ENCODE measurements at regions not wholly inside any gene's neighbourhood (a gene's known extent, or its start where the extent isn't known, plus 50 kb on each side); places are given as distances from the start of the nearest gene placed in this dataset.

- ATAC-seq, result no peak
- intact Hi-C loops (cut with DNase I), result no loop called here
These were observed 632.3 kb upstream of the SETBP1 start for GRCh38 chr18:44048435-44048834.

GRCh38 chr18:44048846-44049245, 631.8 kb upstream of the SETBP1 start:
- DNase-seq (ENCODE audit: missing footprints) (no peak), ATAC-seq (no peak)

More at GRCh38 chr18:44048435-44048834, 632.3 kb upstream of the SETBP1 start:
- DNase-seq (ENCODE audit: missing footprints), result no peak

GRCh38 chr18:44051026-44051425, 629.7 kb upstream of the SETBP1 start:
- intact Hi-C loops (cut with DNase I), result no loop called here
- no peak for ATAC-seq
- no peak for DNase-seq (ENCODE audit: missing footprints)

More at GRCh38 chr18:44048846-44049245, 631.8 kb upstream of the SETBP1 start:
- intact Hi-C loops (cut with DNase I), result no loop called here

DNA sequence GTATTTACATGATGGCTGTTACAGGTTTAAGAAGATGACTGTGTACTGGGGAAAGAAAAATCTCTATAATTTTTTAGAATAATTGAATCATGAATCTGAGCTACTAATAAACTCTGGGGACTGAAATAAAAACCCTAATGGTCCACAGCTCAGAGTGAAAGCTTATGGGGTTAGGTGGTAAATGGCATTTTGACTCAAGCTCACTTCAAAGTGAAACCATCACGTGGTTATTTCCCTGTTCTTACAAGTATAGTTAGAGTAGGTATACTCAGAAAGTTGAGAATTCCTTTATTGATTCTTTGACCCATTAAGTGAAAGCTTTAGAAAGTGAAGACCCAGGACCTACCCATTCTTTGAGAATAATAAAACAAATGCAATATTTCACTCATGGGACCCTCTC, 626.2 kb upstream of the SETBP1 start:
- DNase-seq (ENCODE audit: missing footprints) (no peak), ATAC-seq (no peak)
- intact Hi-C loops (cut with DNase I), result no loop called here

DNA sequence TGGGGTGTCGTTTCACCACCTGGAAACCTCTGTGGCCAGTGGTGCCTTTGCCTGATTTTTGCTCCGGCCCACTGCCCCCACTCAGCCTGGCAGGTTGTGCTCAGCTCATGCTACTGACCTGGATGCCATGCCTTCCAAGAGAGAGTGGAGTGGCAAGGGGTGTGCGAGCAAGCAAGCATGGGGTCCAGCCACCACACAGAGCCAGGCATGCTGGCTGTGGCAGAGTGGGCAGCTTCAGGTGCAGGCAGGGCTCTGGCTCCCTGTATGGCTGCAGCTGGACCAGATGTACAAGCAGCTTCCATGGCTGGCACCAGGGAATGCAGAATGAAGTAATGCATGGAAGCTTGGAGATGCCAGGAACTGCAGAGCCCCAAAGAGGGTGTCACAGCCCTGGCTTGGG, 620.5 kb upstream of the SETBP1 start:
- ATAC-seq, result no peak
- intact Hi-C loops (cut with DNase I), result no loop called here
- DNase-seq (ENCODE audit: missing footprints), result no peak

DNA sequence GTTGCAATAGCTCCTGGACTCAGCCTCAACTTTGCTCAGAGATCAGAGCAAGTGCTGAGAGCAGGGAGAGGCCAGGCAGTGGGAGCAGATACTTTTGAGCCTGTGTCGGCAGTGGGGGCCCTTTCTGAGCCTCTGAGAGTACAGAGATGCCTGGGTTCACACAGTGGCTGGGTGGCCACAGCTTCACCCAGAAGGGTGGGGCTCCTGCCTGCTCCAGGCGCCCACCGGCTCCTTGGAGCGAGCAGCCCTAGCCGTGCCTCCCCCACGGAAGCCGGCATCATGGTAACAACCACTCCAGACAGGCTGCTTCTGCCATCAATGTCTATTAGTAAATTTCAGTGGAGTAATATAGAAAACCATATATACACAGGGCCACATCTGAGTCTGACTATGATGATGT, 619.2 kb upstream of the SETBP1 start:
- no peak for ATAC-seq

GRCh38 chr18:44062345-44062744, 618.3 kb upstream of the SETBP1 start:
- DNase-seq (ENCODE audit: missing footprints) (no peak), ATAC-seq (no peak)
- intact Hi-C loops (cut with DNase I), result no loop called here

More for the DNA sequence above, 619.2 kb upstream of the SETBP1 start:
- intact Hi-C loops (cut with DNase I), result no loop called here
- DNase-seq (ENCODE audit: missing footprints), result peak; percentile 39

DNA sequence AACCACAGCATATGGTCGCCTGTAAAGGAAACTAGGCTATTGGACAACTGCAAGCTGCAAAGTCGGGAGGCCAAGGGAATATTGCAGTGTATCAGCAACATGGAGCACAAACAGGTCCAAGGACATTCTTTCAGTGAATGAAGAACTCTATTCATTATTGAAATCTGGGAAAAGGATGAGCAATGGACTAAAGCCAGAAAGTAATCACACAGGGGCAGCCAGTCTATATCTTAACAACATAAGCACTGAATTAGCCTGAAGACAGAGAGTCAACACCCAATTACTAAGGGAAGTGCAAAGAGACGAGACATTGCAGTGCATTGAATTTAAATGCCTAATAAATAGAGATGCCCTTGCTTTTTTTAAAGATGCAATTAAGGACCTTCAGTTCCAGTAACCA, 615.5 kb upstream of the SETBP1 start:
- ATAC-seq (no peak), DNase-seq (ENCODE audit: missing footprints) (no peak)
- intact Hi-C loops (cut with DNase I), result no loop called here

- no peak for DNase-seq (ENCODE audit: missing footprints)
- intact Hi-C loops (cut with DNase I), result no loop called here
- no peak for ATAC-seq
These were observed 614.1 kb upstream of the SETBP1 start for GRCh38 chr18:44066541-44066940.

- no peak for DNase-seq (ENCODE audit: missing footprints)
- no peak for ATAC-seq
- intact Hi-C loops (cut with DNase I), result no loop called here
These were observed 613.5 kb upstream of the SETBP1 start for GRCh38 chr18:44067186-44067585.

- ATAC-seq (no peak), DNase-seq (ENCODE audit: missing footprints) (no peak)
- intact Hi-C loops (cut with DNase I), result no loop called here
These were observed 605.6 kb upstream of the SETBP1 start for GRCh38 chr18:44075038-44075437.

- DNase-seq (ENCODE audit: missing footprints) (no peak), ATAC-seq (peak; percentile 37)
- intact Hi-C loops (cut with DNase I), result no loop called here
These were observed 601.1 kb upstream of the SETBP1 start for GRCh38 chr18:44079606-44080005.

- intact Hi-C loops (cut with DNase I), result no loop called here
- DNase-seq (ENCODE audit: missing footprints) (no peak), ATAC-seq (no peak)
These were observed 600.6 kb upstream of the SETBP1 start for GRCh38 chr18:44080054-44080453.

DNA sequence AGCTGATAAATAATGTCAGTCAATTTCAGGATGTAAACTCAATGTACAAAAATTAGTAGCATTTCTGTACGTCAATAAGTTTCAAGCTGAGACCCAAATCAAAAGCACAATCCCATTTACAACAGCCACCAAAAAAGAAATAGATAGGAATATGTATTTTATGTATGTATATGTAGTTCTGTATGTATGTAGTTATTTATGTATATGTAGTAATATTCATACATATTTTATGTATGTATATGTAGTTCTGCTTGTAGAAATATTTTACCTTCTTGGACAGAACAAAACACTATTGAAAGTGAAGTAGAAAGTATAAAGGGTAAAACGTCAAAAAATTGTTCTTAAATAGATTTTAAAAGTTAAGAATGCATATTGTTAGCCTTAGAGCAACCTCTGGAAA, 591.0 kb upstream of the SETBP1 start:
- ATAC-seq (no peak), DNase-seq (ENCODE audit: missing footprints) (no peak)
- intact Hi-C loops (cut with DNase I), result no loop called here

- intact Hi-C loops (cut with DNase I), result no loop called here
- no peak for ATAC-seq
These were observed 590.2 kb upstream of the SETBP1 start for GRCh38 chr18:44090453-44090852.

GRCh38 chr18:44093253-44093652, 587.4 kb upstream of the SETBP1 start:
- no peak for DNase-seq (ENCODE audit: missing footprints)
- intact Hi-C loops (cut with DNase I), result no loop called here
- ATAC-seq, result no peak

More at GRCh38 chr18:44090453-44090852, 590.2 kb upstream of the SETBP1 start:
- DNase-seq (ENCODE audit: missing footprints), result no peak

- intact Hi-C loops (cut with DNase I), result no loop called here
- DNase-seq (ENCODE audit: missing footprints) (no peak), ATAC-seq (no peak)
These were observed 584.7 kb upstream of the SETBP1 start for GRCh38 chr18:44096016-44096415.

- DNase-seq (ENCODE audit: missing footprints) (no peak), ATAC-seq (no peak)
- intact Hi-C loops (cut with DNase I), result no loop called here
These were observed 582.1 kb upstream of the SETBP1 start for GRCh38 chr18:44098551-44099098.

GRCh38 chr18:44107187-44107586, 573.5 kb upstream of the SETBP1 start:
- intact Hi-C loops (cut with DNase I), result no loop called here
- ATAC-seq, result no peak
- DNase-seq (ENCODE audit: missing footprints), result no peak

- ATAC-seq (no peak), DNase-seq (ENCODE audit: missing footprints) (no peak)
- intact Hi-C loops (cut with DNase I), result no loop called here
These were observed 569.4 kb upstream of the SETBP1 start for GRCh38 chr18:44111337-44111736.

- no peak for ATAC-seq
- no peak for DNase-seq (ENCODE audit: missing footprints)
- intact Hi-C loops (cut with DNase I), result no loop called here
These were observed 562.9 kb upstream of the SETBP1 start for GRCh38 chr18:44117821-44118220.
